GM06990 (cell line): ENCODE measurements at regions not wholly inside any gene's neighbourhood (a gene's known extent, or its start where the extent isn't known, plus 50 kb on each side); places are given as distances from the start of the nearest gene placed in this dataset.

ENCODE experiments used
- DNase-seq: peaks from one replicate; pipeline ENCODE4 v3.0.0-alpha.2; 2011; ENCODE audit not compliant: insufficient read length; ENCODE audit errors: extremely low read depth
- H3K27me3 ChIP-seq: replicated peaks from 2 replicates; pipeline ENCODE4 v1.6.0; 2011; ENCODE audit warnings: low read length; ENCODE audit not compliant: control insufficient read depth, insufficient read depth
- H3K36me3 ChIP-seq: 2 replicates; pipeline ENCODE4 v1.5.1; 2011; ENCODE audit warnings: low read length; ENCODE audit not compliant: control insufficient read depth, insufficient read depth
- H3K4me3 ChIP-seq: replicated peaks from 2 replicates; pipeline ENCODE4 v1.5.1; 2011; ENCODE audit warnings: low read depth, mild to moderate bottlenecking, control low read depth, low read length
- CTCF ChIP-seq: IDR thresholded peaks from 2 replicates; pipeline ENCODE4 v1.5.1; 2011; ENCODE audit warnings: low read length, control low read depth, mild to moderate bottlenecking, inconsistent platforms; ENCODE audit not compliant: insufficient read depth, poor library complexity, severe bottlenecking

DNA sequence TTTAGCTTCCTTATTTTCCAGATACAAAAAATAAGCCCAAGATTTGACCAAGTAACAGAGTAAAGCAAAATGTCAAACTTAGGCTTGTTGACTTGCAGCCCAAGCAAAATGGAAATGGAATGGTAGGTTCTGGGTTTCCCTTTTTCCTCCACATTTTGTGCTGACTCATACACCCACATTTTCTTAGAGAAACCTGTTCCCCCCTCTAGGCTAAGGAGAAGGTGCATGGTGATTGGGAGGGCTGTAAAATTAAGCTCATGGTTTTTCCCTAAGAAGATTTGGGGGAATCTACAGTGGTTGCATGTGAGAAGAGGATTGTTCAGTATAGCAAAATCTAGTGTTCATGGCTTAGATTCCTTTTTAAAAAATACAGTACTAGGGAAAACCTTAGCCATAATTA is 127.4 kb downstream of the ARL4A start:
- Histone ChIP-seq H3K27me3 (no peaks in the 10 kb centered on the region), H3K4me3 (no peak overlapping the region), H3K36me3 (no peaks in the 10 kb centered on the region)
- DNase-seq: no peak
- TF ChIP-seq CTCF: no peak

GRCh38 chr7:12815426-12815825 is 128.0 kb downstream of the ARL4A start:
- Histone ChIP-seq H3K4me3 (no peak overlapping the region), H3K36me3 (no peaks in the 10 kb centered on the region), H3K27me3 (no peaks in the 10 kb centered on the region)
- no peak for TF ChIP-seq CTCF
- no peak for DNase-seq

DNA sequence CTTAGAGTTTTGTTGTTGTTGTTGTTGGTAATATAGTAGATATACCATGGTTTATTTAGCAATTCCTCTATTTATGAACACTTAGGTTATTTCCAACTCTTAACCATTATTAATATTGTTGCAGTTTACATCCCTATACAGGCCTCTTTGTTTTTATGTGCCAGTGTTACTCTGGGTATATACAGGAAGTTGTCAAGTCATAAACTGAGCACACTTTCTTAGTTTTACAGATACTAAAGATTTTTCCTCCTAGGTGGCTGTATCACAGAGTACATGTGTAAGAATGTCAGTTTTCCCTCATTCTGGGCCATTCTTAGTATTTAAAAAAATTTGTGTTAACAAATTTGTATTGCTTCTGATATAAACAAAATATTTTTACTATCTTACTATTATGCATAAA is 128.4 kb downstream of the ARL4A start:
- no peak overlapping the region for H3K4me3 ChIP-seq
- H3K27me3 ChIP-seq: no peaks in the 10 kb centered on the region
- H3K36me3 ChIP-seq: no peaks in the 10 kb centered on the region
- no peak for TF ChIP-seq CTCF
- DNase-seq: no peak

GRCh38 chr7:12820777-12821176 is 133.3 kb downstream of the ARL4A start:
- Histone ChIP-seq H3K36me3 (no peaks in the 10 kb centered on the region), H3K4me3 (no peak overlapping the region), H3K27me3 (no peaks in the 10 kb centered on the region)
- DNase-seq: no peak
- TF ChIP-seq CTCF: no peak

DNA sequence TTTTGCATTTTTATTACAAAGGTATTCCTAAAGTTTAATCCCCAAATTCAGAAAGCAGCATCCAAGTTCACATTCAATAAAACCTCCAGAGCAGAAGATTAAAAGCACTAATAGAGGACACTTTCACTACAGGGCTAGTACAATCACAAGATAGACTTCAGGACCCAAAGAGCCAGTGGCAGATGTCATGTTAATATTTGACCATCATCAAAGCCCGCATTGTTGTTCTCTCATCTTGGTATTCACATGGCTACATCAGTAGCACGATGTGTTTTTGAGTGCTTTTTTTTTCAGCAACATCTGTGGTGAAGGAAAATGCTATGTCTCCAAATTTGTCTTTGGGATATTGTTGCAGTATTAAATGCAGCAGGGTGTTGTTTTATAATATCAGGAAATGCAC is 134.3 kb downstream of the ARL4A start:
- no peak for TF ChIP-seq CTCF
- no peak for DNase-seq
- Histone ChIP-seq H3K36me3 (no peaks in the 10 kb centered on the region), H3K27me3 (no peaks in the 10 kb centered on the region), H3K4me3 (no peak overlapping the region)

- no peak for TF ChIP-seq CTCF
These were observed 138.6 kb downstream of the ARL4A start for GRCh38 chr7:12826079-12826478.

More at GRCh38 chr7:12826079-12826478, 138.6 kb downstream of the ARL4A start:
- Histone ChIP-seq H3K27me3 (no peaks in the 10 kb centered on the region), H3K4me3 (no peak overlapping the region), H3K36me3 (no peaks in the 10 kb centered on the region)
- no peak for DNase-seq
